Liver (tissue), 8 donors: ENCODE measurements at regions not wholly inside any gene's neighbourhood (a gene's known extent, or its start where the extent isn't known, plus 50 kb on each side); places are given as distances from the start of the nearest gene placed in this dataset.

ENCODE experiments used
- DNase-seq: peaks from one replicate; pipeline ENCODE4 v3.0.0-alpha.2; 2017; ENCODE audit warnings: low spot score
- H3K27ac ChIP-seq, 2 donors: one replicate each; pipeline ENCODE4 v1.7.0; 2013; ENCODE audit warnings: inconsistent platforms in 2 of 2, low read length in 2 of 2, control low read depth in 1 of 2, low read depth in 1 of 2, mild to moderate bottlenecking in 1 of 2
- H3K27me3 ChIP-seq, 4 donors: one replicate each; pipeline versions ENCODE4 v1.6.1 to v1.7.0; 2013; ENCODE audit warnings: low read length in 3 of 4, inconsistent platforms in 1 of 4, mild to moderate bottlenecking in 1 of 4, moderate library complexity in 1 of 4; ENCODE audit not compliant: control insufficient read depth in 4 of 4, insufficient read depth in 4 of 4
- H3K36me3 ChIP-seq, 4 donors: one replicate each; pipeline versions ENCODE4 v1.6.1 to v1.7.0; 2013; ENCODE audit warnings: low read length in 3 of 4, mild to moderate bottlenecking in 3 of 4, low read depth in 1 of 4, moderate library complexity in 1 of 4; ENCODE audit not compliant: control insufficient read depth in 4 of 4, insufficient read depth in 3 of 4
- H3K4me1 ChIP-seq, 4 donors: one replicate each; pipeline versions ENCODE4 v1.6.1 to v1.7.0; 2013; ENCODE audit warnings: low read length in 3 of 4, mild to moderate bottlenecking in 3 of 4, moderate library complexity in 1 of 4; ENCODE audit not compliant: control insufficient read depth in 4 of 4, insufficient read depth in 4 of 4
- H3K4me3 ChIP-seq, 3 donors: one replicate each; pipeline versions ENCODE4 v1.6.1 to v1.7.0; 2013; ENCODE audit warnings: low read length in 3 of 3, control low read depth in 1 of 3, low read depth in 1 of 3, mild to moderate bottlenecking in 1 of 3
- H3K9ac ChIP-seq, 2 donors: one replicate each; pipeline ENCODE4 v1.7.0; 2013; ENCODE audit warnings: low read length in 2 of 2, mild to moderate bottlenecking in 2 of 2, moderate library complexity in 2 of 2, control low read depth in 1 of 2, low read depth in 1 of 2
- H3K9me3 ChIP-seq, 4 donors: one replicate each; pipeline versions ENCODE4 v1.6.1 to v1.7.0; 2013; ENCODE audit warnings: low read length in 3 of 4; ENCODE audit not compliant: control insufficient read depth in 4 of 4
- ATF3 ChIP-seq: IDR thresholded peaks from 2 replicates; pipeline ENCODE4 v1.6.1; 2016; ENCODE audit warnings: antibody characterized with exemption
- CTCF ChIP-seq: fragments of 150-350 bp; IDR thresholded peaks from 2 replicates; pipeline ENCODE4 v1.5.1; 2017; ENCODE audit warnings: improper control_type of control experiment, low read depth, low read length; ENCODE audit not compliant: missing input control
- EGR1 ChIP-seq, 2 donors: IDR thresholded peaks; 2 replicates each; pipeline ENCODE4 v1.6.1; 2016 to 2018; ENCODE audit warnings: antibody characterized with exemption in 2 of 2, low read depth in 2 of 2
- FOXA2 ChIP-seq: IDR thresholded peaks from 2 replicates; pipeline ENCODE4 v1.6.1; 2016; ENCODE audit warnings: antibody characterized with exemption
- GABPA ChIP-seq, 2 donors: IDR thresholded peaks in 1 of 2; conservative IDR thresholded peaks in 1 of 2; 2 replicates each; pipeline ENCODE4 v1.6.1; 2016; ENCODE audit warnings: antibody characterized with exemption in 2 of 2, mild to moderate bottlenecking in 1 of 2, moderate library complexity in 1 of 2
- HNF4A ChIP-seq, 2 donors: conservative IDR thresholded peaks; 2 replicates each; pipeline ENCODE4 v1.6.1; 2016; ENCODE audit warnings: antibody characterized with exemption in 2 of 2, mild to moderate bottlenecking in 2 of 2
- HNF4G ChIP-seq: IDR thresholded peaks from 2 replicates; pipeline ENCODE4 v1.6.1; 2016; ENCODE audit warnings: antibody characterized with exemption
- JUND ChIP-seq, 2 donors: IDR thresholded peaks; 2 replicates each; pipeline ENCODE4 v1.6.1; 2016; ENCODE audit warnings: antibody characterized with exemption in 2 of 2
- SP1 ChIP-seq: IDR thresholded peaks from 2 replicates; pipeline ENCODE4 v1.6.1; 2018; ENCODE audit warnings: antibody characterized with exemption, mild to moderate bottlenecking
- TAF1 ChIP-seq: conservative IDR thresholded peaks from 2 replicates; pipeline ENCODE4 v1.6.1; 2016; ENCODE audit warnings: antibody characterized with exemption, mild to moderate bottlenecking
- YY1 ChIP-seq: IDR thresholded peaks from 2 replicates; pipeline ENCODE4 v1.6.1; 2016; ENCODE audit warnings: antibody characterized with exemption, mild to moderate bottlenecking
- ZBTB33 ChIP-seq: IDR thresholded peaks from 2 replicates; pipeline ENCODE4 v1.6.1; 2016; ENCODE audit warnings: antibody characterized with exemption
- WGBS: extraction: QIAGEN DNeasy Blood & Tissue Kit; methylation state at CpG from one replicate; pipeline ENCODE4 v1.1.7; 2013; 5-methylcytosine and 5-hydroxymethylcytosine counted together
- TF ChIP-seq, protein P1 (sequence below): IDR thresholded peaks from 2 replicates; pipeline ENCODE4 v1.6.1; 2016; ENCODE audit warnings: antibody characterized with exemption
- TF ChIP-seq, protein P2 (sequence below): IDR thresholded peaks from 2 replicates; pipeline ENCODE4 v1.6.1; 2016; ENCODE audit warnings: antibody characterized with exemption, mild to moderate bottlenecking
- donor health status: healthy.
- donor health status: healthy.
- donor health status: healthy.
- donor health status: healthy.
- donor health status: healthy.

DNA sequence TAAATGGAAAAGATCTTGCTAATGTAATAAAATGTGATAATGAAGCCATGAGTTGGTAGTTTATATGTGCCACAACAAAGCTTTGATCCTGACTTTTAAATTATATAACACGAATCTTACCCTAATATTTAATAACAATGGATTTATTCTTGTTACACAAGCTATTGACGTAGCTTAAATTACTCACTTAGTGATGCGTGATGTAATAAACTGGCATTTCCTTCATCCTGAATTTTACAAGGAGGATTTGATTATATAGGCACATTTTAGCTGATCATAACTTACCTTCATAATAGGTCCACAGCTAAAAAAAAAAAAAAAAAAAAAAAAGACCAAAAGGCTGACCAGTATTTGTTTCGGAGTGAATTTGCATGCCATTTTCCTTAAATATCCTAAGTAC, 76.2 kb upstream of the IVNS1ABP start:
- no peaks in the 10 kb centered on the region for H3K9me3 ChIP-seq
- H3K4me3 ChIP-seq, result no peak overlapping the region
- no peak overlapping the region for H3K9ac ChIP-seq
- H3K27me3 ChIP-seq, result no peaks in the 10 kb centered on the region
- WGBS, result 89% methylated on average over 4 of the region's 4 CpGs
- no peak overlapping the region for H3K27ac ChIP-seq
- TF ChIP-seq ATF3 (no peak), EGR1 (IDR thresholded peaks at IDR 0.05; ENCODE audit: low read depth in 2 of 2) (no peak), TAF1 (no peak), HNF4A (conservative IDR thresholded peaks at IDR 0.05) (no peak), GABPA (IDR thresholded peaks at IDR 0.05 in 1 of 2, conservative IDR thresholded peaks at IDR 0.05 in 1 of 2) (no peak), JUND (IDR thresholded peaks at IDR 0.05) (no peak)
- TF ChIP-seq, protein P1, sequence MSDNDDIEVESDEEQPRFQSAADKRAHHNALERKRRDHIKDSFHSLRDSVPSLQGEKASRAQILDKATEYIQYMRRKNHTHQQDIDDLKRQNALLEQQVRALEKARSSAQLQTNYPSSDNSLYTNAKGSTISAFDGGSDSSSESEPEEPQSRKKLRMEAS, result no peak
- TF ChIP-seq, protein P2, sequence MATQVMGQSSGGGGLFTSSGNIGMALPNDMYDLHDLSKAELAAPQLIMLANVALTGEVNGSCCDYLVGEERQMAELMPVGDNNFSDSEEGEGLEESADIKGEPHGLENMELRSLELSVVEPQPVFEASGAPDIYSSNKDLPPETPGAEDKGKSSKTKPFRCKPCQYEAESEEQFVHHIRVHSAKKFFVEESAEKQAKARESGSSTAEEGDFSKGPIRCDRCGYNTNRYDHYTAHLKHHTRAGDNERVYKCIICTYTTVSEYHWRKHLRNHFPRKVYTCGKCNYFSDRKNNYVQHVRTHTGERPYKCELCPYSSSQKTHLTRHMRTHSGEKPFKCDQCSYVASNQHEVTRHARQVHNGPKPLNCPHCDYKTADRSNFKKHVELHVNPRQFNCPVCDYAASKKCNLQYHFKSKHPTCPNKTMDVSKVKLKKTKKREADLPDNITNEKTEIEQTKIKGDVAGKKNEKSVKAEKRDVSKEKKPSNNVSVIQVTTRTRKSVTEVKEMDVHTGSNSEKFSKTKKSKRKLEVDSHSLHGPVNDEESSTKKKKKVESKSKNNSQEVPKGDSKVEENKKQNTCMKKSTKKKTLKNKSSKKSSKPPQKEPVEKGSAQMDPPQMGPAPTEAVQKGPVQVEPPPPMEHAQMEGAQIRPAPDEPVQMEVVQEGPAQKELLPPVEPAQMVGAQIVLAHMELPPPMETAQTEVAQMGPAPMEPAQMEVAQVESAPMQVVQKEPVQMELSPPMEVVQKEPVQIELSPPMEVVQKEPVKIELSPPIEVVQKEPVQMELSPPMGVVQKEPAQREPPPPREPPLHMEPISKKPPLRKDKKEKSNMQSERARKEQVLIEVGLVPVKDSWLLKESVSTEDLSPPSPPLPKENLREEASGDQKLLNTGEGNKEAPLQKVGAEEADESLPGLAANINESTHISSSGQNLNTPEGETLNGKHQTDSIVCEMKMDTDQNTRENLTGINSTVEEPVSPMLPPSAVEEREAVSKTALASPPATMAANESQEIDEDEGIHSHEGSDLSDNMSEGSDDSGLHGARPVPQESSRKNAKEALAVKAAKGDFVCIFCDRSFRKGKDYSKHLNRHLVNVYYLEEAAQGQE, result no peak
- H3K4me1 ChIP-seq, result no peaks in the 10 kb centered on the region
- no peak for DNase-seq
- no peaks in the 10 kb centered on the region for H3K36me3 ChIP-seq

- no peak overlapping the region for H3K9ac ChIP-seq
- H3K27ac ChIP-seq, result no peak overlapping the region
- H3K27me3 ChIP-seq, result no peaks in the 10 kb centered on the region
- H3K4me3 ChIP-seq, result no peak overlapping the region
- H3K9me3 ChIP-seq, result no peaks in the 10 kb centered on the region
- TF ChIP-seq EGR1 (IDR thresholded peaks at IDR 0.05; ENCODE audit: low read depth in 2 of 2) (no peak), SP1 (no peak), ZBTB33 (no peak)
- H3K4me1 ChIP-seq, result no peaks in the 10 kb centered on the region
- no peaks in the 10 kb centered on the region for H3K36me3 ChIP-seq
- no peak for DNase-seq
Observed at GRCh38 chr1:185388815-185389214, 71.8 kb upstream of the IVNS1ABP start.

DNA sequence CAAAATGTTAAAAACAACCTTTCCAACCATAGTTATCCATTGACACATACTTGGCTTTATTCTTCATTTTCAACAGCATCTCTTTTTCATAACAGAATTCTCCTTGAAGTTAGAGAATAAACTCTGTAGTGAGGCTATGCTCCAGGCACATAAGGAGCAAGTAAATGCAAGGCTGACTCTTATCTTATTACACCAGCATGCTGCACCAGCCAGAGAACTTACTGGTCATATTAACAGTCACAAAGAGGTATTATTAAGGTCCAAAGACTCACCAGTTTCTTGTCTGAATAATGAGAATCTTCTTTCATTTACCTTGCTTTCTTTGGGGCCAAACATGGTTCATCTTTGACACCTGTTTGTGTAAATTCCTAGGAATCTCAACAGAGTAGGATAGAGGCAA, 71.3 kb upstream of the IVNS1ABP start:
- TF ChIP-seq YY1, result no peak
- no peak for TF ChIP-seq HNF4A (conservative IDR thresholded peaks at IDR 0.05)
- no peak for TF ChIP-seq HNF4G
- TF ChIP-seq ATF3, result no peak
- TF ChIP-seq FOXA2, result no peak
- no peak for TF ChIP-seq CTCF
- TF ChIP-seq JUND (IDR thresholded peaks at IDR 0.05), result no peak
- TF ChIP-seq SP1, result no peak
- Histone ChIP-seq H3K9ac (no peak overlapping the region), H3K36me3 (no peaks in the 10 kb centered on the region), H3K27ac (no peak overlapping the region), H3K9me3 (no peaks in the 10 kb centered on the region), H3K4me1 (no peaks in the 10 kb centered on the region), H3K27me3 (no peaks in the 10 kb centered on the region), H3K4me3 (no peak overlapping the region)
- no peak for DNase-seq
